NCI-H2196 treated with DMSO at 0.1 percent for 48 hours (cell line): ENCODE measurements at regions not wholly inside any gene's neighbourhood (a gene's known extent, or its start where the extent isn't known, plus 50 kb on each side); places are given as distances from the start of the nearest gene placed in this dataset.

ENCODE experiments used
- DNase-seq: peaks from one replicate; lab custom pipeline; 2025; ENCODE audit not compliant: unreplicated experiment; lab: John Stamatoyannopoulos, UW

DNA sequence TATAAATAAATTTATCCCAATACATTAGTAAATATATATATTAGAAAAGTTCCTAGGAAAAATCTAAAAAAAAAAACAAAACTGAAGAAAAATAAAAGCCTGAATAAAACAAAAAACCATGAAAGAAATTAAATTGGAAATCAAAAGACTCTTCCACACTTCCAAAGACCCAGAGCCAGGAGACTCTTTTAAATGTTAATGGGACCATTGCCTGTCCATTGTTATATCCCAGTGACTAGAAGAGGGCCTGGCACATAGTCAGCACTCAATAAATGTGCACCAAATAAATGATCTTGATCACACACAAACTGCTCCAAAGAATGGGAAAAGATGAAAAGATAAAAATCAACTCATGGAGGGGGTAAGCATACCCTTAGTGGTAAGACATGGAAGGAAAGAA is 51.3 kb upstream of the CLDN18 start:
- DNase-seq = no peak
